ENCODE measurements at regions not wholly inside any gene's neighbourhood (a gene's known extent, or its start where the extent isn't known, plus 50 kb on each side); places are given as distances from the start of the nearest gene placed in this dataset.
"Not testable (repeated sequence)": the region's sequence is repeated elsewhere in the genome, so short reads cannot be mapped to it uniquely, and the experiment has no call there.

- DNase-seq (ENCODE audit: low spot score) = no peak
These were observed 188.5 kb upstream of the CAND1 start for GRCh38 chr12:67080637-67081036.

DNA sequence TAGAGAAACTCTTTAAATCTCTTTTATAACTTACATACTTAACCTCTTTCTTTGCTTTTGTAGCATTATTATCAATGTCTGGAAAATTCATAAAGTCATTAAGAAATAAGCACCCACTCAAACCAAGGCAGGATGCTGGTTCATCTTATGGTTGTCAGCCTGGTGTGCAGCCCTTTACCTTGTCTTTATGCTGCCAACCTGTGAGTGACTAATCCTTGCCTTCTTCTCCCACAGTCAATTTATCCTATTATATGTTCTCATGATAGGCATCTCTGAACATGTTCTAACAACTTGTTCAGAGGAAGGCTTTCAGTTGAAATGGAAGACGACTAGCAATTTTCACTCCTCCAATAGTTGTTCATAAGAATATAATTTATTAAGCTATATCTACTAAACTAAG, 186.9 kb upstream of the CAND1 start:
- DNase-seq (ENCODE audit: low spot score) = no peak

DNA sequence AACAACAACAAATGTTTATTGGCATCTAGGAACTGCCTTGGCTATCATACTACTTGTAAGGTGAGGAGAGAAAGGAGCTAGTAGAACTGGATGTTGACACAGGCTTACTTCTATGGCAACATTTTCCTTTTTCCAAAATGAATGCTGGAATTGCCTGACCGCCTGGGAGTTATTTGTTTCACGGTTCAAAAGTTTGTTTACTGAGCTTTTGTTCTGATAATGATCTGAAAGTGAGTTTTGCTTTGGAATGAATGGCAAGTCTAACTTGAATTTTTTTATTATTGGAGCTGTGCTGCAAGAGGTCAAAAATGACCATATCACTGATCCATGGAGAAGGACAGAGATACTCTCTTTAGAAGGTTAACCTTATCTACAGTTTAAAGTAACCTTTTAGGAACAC, 183.5 kb upstream of the CAND1 start:
- DNase-seq (ENCODE audit: low spot score) = no peak

GRCh38 chr12:67086116-67086515, 183.0 kb upstream of the CAND1 start:
- no peak for DNase-seq (ENCODE audit: low spot score)

- no peak for DNase-seq (ENCODE audit: low spot score)
These were observed 180.6 kb upstream of the CAND1 start for GRCh38 chr12:67088401-67089118.

DNA sequence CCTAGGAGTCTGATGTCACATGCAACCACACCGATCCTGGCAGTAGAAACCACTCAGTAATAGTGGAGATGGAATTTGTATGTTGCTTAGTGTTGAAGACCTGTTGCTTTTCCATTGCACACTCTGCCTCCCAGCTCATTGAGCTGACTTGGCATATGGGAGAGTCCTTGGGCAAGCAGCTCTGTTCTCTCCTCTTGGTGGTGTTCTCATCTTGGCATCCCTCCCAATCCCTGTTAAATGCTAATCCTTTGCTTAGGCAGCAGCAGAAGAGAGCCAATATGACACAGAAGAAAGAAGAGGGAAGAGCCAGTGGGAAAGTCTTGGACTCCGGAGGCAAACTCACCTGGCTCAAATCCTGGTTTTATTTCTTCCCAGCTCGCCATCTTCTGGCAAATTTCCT, 178.0 kb upstream of the CAND1 start:
- DNase-seq (ENCODE audit: low spot score) = no peak

DNA sequence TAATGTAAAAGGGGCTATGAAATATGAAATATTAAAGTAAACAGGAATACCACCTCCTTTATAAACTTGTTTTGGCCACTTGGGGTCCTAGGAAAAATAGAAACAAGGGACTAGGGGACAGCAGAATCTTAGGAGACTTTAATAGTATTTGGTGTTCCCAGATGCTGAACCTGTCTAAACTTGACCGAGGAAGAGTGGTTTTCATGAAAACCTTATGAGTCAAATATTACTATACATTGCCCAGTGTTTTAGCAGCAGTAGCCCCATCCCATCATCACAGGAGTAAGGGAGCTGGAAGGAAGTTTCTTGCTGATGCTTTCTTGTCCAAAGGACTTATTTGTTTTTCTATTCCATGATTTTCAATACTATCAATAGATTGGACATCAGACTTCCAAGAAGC, 177.5 kb upstream of the CAND1 start:
- DNase-seq (ENCODE audit: low spot score) = no peak

- not testable (repeated sequence) for DNase-seq (ENCODE audit: low spot score)
These were observed 176.2 kb upstream of the CAND1 start for GRCh38 chr12:67092934-67093333.

GRCh38 chr12:67096533-67097318, 172.4 kb upstream of the CAND1 start:
- DNase-seq (ENCODE audit: low spot score) = no peak

GRCh38 chr12:67099858-67100257, 169.3 kb upstream of the CAND1 start:
- no peak for DNase-seq (ENCODE audit: low spot score)

GRCh38 chr12:67103521-67103920, 165.6 kb upstream of the CAND1 start:
- DNase-seq (ENCODE audit: low spot score) = no peak

DNA sequence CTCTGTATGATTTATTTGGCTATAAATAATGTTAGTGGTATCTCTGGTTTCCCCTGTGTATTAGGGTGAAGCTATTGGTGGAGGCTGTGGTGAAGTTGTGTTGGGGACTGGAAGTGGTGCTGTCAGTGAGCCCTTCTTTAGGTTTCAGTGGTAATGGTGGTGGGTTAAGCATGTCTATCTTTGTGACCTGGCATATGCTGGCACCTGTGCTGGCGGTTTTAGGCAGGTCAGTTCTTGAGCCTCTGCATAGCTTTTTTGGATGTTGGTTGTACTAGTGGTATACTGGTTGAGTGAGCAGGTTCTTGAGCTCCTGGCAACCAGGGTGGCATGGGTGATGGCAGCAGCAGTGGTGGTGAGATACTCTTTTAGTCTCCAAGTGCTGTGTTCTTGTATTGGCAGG, 161.9 kb upstream of the CAND1 start:
- no peak for DNase-seq (ENCODE audit: low spot score)

- DNase-seq (ENCODE audit: low spot score) = no peak
These were observed 161.3 kb upstream of the CAND1 start for GRCh38 chr12:67107751-67108269.

DNA sequence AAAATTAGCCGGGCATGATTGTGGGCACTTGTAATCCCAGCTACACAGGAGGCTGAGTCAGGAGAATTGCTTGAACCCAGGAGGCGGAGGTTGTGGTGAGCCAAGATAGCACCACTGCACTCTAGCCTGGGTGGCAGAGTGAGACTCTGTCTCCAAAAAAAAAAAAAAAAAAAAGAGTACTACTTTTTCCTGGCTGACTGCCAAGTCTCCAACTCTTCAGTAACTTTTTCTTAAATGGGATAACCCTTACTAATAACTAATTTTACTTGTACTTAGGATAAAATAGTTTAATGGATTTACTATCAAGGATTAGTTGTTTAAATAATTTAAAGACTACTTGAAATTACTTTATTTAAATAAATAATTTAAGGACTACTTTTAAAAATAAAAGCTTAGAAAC, 158.8 kb upstream of the CAND1 start:
- not testable (repeated sequence) for DNase-seq (ENCODE audit: low spot score)

GRCh38 chr12:67111182-67111581, 158.0 kb upstream of the CAND1 start:
- no peak for DNase-seq (ENCODE audit: low spot score)

DNA sequence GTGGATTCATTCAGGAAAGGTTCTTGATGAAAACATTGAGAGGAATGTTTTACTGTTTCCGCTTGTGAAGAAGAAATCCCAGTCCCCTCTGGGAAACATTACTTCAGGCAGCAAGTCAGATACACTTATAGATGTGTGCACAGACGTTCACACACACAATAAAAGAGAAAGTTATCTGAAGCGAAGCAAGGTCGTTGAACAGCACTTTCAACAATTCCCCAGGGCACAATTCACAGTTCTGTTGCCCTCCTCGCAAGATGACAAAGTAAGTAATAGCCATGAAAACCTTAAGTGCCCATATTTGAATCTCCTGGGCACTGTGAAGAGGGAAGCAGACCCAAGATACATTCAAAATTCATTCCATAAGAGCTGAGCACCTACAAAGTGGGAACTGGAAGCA, 156.6 kb upstream of the CAND1 start:
- DNase-seq (ENCODE audit: low spot score) = no peak

DNA sequence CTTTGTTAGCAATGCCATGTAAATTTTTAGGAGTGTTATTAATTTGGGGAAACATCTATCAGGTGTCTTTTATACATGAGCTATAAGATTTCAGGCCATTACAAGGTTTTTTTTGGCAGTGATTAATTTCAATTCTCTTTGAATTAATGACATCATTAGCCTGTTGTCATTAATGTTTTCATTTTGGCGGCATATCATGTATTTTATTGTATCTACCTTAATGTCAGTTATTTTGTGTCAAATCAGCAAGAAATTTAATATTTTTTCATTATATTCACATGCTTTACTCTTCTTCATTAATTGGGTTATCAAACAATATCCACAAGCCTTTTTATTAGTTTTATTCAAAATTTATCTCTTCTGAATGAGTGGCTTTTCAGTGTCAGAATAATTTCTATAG, 153.0 kb upstream of the CAND1 start:
- DNase-seq (ENCODE audit: low spot score) = no peak

DNA sequence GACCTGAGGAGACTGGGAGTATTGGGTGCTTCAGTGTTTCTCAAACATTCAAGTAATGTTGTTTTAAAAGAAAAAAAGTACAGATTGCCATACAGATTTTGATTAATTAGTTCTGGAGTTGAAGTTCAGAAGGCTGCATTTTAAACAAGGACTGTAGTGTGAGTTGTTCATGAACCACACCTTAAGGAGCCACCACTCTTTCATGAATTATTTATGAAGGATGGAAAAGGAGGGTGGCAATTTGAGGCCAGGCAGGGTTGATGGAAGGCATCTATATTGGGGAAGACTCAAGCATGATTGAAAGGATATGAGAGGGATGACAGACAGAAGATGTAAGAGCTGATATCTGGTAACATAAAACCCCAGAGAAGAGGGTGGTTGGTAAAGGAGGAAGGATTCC, 146.6 kb upstream of the CAND1 start:
- no peak for DNase-seq (ENCODE audit: low spot score)

- no peak for DNase-seq (ENCODE audit: low spot score)
These were observed 131.9 kb upstream of the CAND1 start for GRCh38 chr12:67137256-67137655.

- no peak for DNase-seq (ENCODE audit: low spot score)
These were observed 127.7 kb upstream of the CAND1 start for GRCh38 chr12:67141296-67142018.

DNA sequence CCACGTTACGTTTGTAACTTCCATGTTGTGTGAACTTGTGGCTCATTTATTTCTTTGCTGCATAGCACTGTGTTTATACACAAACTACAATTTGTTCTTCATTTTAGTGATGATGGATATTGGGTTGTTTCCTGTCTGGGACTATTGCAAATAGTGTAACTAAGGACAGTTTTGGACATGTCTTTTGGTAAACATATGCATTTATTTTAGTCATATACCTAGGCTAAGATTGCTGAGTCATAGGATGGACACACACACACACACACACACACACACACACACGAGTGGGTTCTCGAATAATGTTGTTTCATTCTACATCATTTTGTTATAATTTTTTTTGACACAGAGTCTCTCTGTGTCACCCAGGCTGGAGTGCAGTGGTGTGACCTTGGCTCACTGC, 123.5 kb upstream of the CAND1 start:
- DNase-seq (ENCODE audit: low spot score) = no peak

DNA sequence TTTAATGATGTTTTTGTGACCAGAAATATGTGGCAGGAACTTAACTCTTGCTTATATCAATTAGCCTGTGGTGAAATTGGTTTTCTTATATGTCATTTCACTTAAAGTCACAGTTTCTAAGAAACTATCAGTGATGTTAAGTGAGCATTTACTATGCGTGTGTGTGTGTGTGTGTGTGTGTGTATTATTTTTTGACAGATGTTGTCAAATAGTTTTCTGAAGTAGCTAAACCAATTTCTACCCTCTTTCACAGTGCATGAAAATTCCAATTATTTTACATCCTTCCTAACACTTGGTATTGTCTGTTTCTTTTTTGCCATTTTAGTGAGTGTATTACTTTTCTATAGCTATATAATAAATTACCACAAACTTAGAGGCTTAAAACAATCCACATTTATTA, 122.1 kb upstream of the CAND1 start:
- no peak for DNase-seq (ENCODE audit: low spot score)

DNA sequence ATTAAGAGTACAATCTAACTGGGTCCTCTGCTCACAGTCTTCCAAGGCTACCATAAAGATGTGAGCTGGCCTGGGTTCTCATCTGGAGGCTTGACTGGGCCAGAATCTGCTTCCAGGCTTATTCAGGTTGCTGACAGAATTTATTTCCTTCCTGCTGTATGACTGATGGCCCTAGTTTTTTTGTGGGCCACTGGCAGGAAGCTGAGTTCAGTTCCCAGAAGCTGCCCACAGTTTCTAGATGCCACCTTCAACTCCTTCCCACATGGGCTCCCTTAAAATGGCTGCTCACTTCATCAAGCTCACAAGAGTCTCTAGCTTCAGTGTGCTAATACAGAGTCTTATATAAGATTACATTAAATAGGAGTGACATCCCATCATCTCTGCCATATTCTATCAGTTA, 121.7 kb upstream of the CAND1 start:
- no peak for DNase-seq (ENCODE audit: low spot score)
